CD4-positive, CD25-positive, alpha-beta regulatory T cell (primary cell): ENCODE measurements at regions not wholly inside any gene's neighbourhood (a gene's known extent, or its start where the extent isn't known, plus 50 kb on each side); places are given as distances from the start of the nearest gene placed in this dataset.

Experiments used
- ATAC-seq, 2 donors: fragments of 150-1000 bp; cut with Tn5 transposase; one replicate each; pipeline ENCODE4 v1.10.0; 2021; ENCODE audit warnings: low read depth in 2 of 2, moderate number of reproducible peaks in 2 of 2, moderate library complexity in 1 of 2
- DNase-seq, 3 donors: peaks; one replicate each; pipeline versions ENCODE4 v3.0.0 to v3.0.0-alpha.2; 2012 to 2022; ENCODE audit warnings: mixed read lengths in 1 of 3
- H3K27ac ChIP-seq: one replicate; pipeline ENCODE4 v1.7.0; 2013; ENCODE audit warnings: mild to moderate bottlenecking, low read length; ENCODE audit not compliant: insufficient read depth, poor library complexity, severe bottlenecking
- H3K27me3 ChIP-seq: one replicate; pipeline ENCODE4 v1.7.0; 2013; ENCODE audit warnings: low read length; ENCODE audit not compliant: control insufficient read depth, insufficient read depth
- H3K36me3 ChIP-seq: one replicate; pipeline ENCODE4 v1.7.0; 2013; ENCODE audit warnings: mild to moderate bottlenecking, low read length, moderate library complexity; ENCODE audit not compliant: control insufficient read depth, insufficient read depth
- H3K4me1 ChIP-seq: 2 replicates; pipeline ENCODE4 v1.7.0; 2013; ENCODE audit warnings: mild to moderate bottlenecking, low read length; ENCODE audit not compliant: insufficient read depth, control insufficient read depth, poor library complexity, severe bottlenecking
- H3K4me3 ChIP-seq: one replicate; pipeline ENCODE4 v1.7.0; 2013; ENCODE audit warnings: low read depth, mild to moderate bottlenecking, low read length, moderate library complexity
- H3K9me3 ChIP-seq, 2 experiments: 1 replicate in 1 of 2; 2 replicates in 1 of 2; pipeline ENCODE4 v1.7.0; 2013; ENCODE audit warnings: low read length in 2 of 2, mild to moderate bottlenecking in 1 of 2, moderate library complexity in 1 of 2; ENCODE audit not compliant: control insufficient read depth in 2 of 2
- H3K27ac Mint-ChIP-seq, 3 donors: one replicate each; pipeline ENCODE4 v1.8.0; 2020 to 2022; ENCODE audit warnings: mild to moderate bottlenecking in 3 of 3, mixed read lengths in 3 of 3, moderate library complexity in 2 of 3
- H3K27me3 Mint-ChIP-seq: one replicate; pipeline ENCODE4 v1.8.0; 2022; ENCODE audit warnings: mild to moderate bottlenecking, mixed read lengths
- H3K36me3 Mint-ChIP-seq: one replicate; pipeline ENCODE4 v1.8.0; 2020; ENCODE audit warnings: mixed read lengths
- H3K4me1 Mint-ChIP-seq, 4 donors: one replicate each; pipeline ENCODE4 v1.8.0; 2020 to 2022; ENCODE audit warnings: mixed read lengths in 4 of 4, mild to moderate bottlenecking in 1 of 4
- H3K4me3 Mint-ChIP-seq, 4 donors: one replicate each; pipeline ENCODE4 v1.8.0; 2020 to 2022; ENCODE audit warnings: mild to moderate bottlenecking in 4 of 4, mixed read lengths in 4 of 4, moderate library complexity in 3 of 4
- H3K9me3 Mint-ChIP-seq, 7 donors: one replicate each; pipeline ENCODE4 v1.8.0; 2020 to 2022; ENCODE audit warnings: mixed read lengths in 7 of 7, mild to moderate bottlenecking in 3 of 7, moderate library complexity in 2 of 7

DNA sequence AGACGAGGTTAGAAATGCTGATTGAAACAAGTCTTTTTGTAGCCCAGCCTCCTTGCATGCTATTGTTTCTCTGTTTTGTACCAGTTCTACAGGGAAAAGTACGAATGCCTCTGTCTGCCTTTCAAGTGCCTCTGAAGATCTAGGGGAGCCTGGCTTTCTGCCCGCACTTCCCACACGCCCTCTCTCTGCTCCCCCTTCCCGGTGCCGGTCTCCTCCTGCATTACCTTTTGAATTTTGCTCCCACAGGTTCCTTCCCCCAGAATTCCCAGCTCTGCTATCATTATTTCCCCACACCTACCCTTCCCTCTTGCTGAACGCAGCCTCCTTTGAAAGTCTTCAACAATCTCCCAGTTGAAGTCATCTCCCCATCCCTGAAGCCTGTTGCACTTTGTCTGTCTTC is 689.7 kb downstream of the BCL11B start:
- Mint-ChIP-seq H3K36me3 (no peaks in the 10 kb centered on the region), H3K4me1 (peaks cover 0 to 2% (median under 1%) of the 10 kb centered on the region in 4 donors), H3K27me3 (peaks cover 14% of the 10 kb centered on the region), H3K9me3 (peaks cover 0 to 3% (median 0%) of the 10 kb centered on the region in 7 donors), H3K27ac (no peak overlapping the region), H3K4me3 (no peak overlapping the region)
- Histone ChIP-seq H3K36me3 (no peaks in the 10 kb centered on the region), H3K27ac (no peak overlapping the region), H3K27me3 (peaks cover 8% of the 10 kb centered on the region), H3K9me3 (no peaks in the 10 kb centered on the region), H3K4me3 (no peak overlapping the region), H3K4me1 (no peaks in the 10 kb centered on the region)
- DNase-seq, result no peak
- ATAC-seq, result no peak

- H3K36me3 ChIP-seq, result no peaks in the 10 kb centered on the region
- peaks cover 0 to 3% (median 1%) of the 10 kb centered on the region in 7 donors for H3K9me3 Mint-ChIP-seq
- H3K27ac Mint-ChIP-seq, result peak overlapping the region in 1 of 3 donors; percentile 57
These were observed 680.8 kb downstream of the BCL11B start for GRCh38 chr14:98591161-98591560.

GRCh38 chr14:98592611-98593170 is 679.3 kb downstream of the BCL11B start:
- H3K36me3 ChIP-seq, result no peaks in the 10 kb centered on the region
- no peaks in the 10 kb centered on the region for H3K36me3 Mint-ChIP-seq

More at GRCh38 chr14:98591161-98591560, 680.8 kb downstream of the BCL11B start:
- peaks cover 0 to under 1% of the 10 kb centered on the region in 2 experiments for H3K9me3 ChIP-seq
- no peaks in the 10 kb centered on the region for H3K4me1 ChIP-seq
- no peak overlapping the region for H3K4me3 ChIP-seq
- ATAC-seq (no peak), DNase-seq (no peak)
- Mint-ChIP-seq H3K36me3 (no peaks in the 10 kb centered on the region), H3K4me1 (no peaks in the 10 kb centered on the region), H3K4me3 (no peak overlapping the region), H3K27me3 (no peaks in the 10 kb centered on the region)
- H3K27me3 ChIP-seq, result no peaks in the 10 kb centered on the region
- no peak overlapping the region for H3K27ac ChIP-seq

GRCh38 chr14:98593361-98593761 is 678.6 kb downstream of the BCL11B start:
- no peak overlapping the region for H3K27ac Mint-ChIP-seq
- peaks cover 0 to 15% (median 9%) of the 10 kb centered on the region in 7 donors for H3K9me3 Mint-ChIP-seq
- Histone ChIP-seq H3K4me3 (no peak overlapping the region), H3K27me3 (no peaks in the 10 kb centered on the region), H3K27ac (no peak overlapping the region), H3K4me1 (no peaks in the 10 kb centered on the region), H3K36me3 (no peaks in the 10 kb centered on the region), H3K9me3 (peaks cover 1 to 6% of the 10 kb centered on the region in 2 experiments)
- no peaks in the 10 kb centered on the region for H3K36me3 Mint-ChIP-seq
- H3K4me3 Mint-ChIP-seq, result no peak overlapping the region
- no peak for ATAC-seq
- H3K4me1 Mint-ChIP-seq, result no peaks in the 10 kb centered on the region
- DNase-seq, result no peak
- no peaks in the 10 kb centered on the region for H3K27me3 Mint-ChIP-seq

More at GRCh38 chr14:98592611-98593170, 679.3 kb downstream of the BCL11B start:
- Mint-ChIP-seq H3K4me1 (no peaks in the 10 kb centered on the region), H3K9me3 (peaks cover 0 to 15% (median 8%) of the 10 kb centered on the region in 7 donors), H3K4me3 (no peak overlapping the region), H3K27me3 (no peaks in the 10 kb centered on the region), H3K27ac (no peak overlapping the region)
- Histone ChIP-seq H3K9me3 (peaks cover 0 to 6% of the 10 kb centered on the region in 2 experiments), H3K27me3 (no peaks in the 10 kb centered on the region), H3K4me1 (no peaks in the 10 kb centered on the region), H3K27ac (no peak overlapping the region), H3K4me3 (no peak overlapping the region)
- DNase-seq (no peak), ATAC-seq (no peak)

DNA sequence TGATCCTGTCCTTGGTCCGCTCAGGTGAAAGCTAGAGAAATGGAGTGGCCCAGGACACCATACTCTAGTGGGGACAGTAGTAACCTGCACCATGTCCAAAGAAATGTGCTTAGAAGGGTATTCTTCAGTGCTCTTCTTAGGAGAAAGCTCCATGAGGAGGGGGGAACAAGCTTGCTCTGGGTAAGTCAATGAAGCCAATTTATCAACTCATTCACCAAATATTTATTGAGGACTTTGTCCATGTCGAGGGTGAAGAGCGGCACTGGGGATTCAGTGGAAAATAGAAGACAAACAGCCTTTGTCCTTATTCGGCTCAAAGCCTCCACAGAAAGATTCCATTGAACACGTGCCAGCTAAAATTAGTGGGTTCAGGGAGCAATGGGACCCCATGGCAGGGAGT is 677.8 kb downstream of the BCL11B start:
- Histone ChIP-seq H3K36me3 (no peaks in the 10 kb centered on the region), H3K4me1 (no peaks in the 10 kb centered on the region), H3K4me3 (no peak overlapping the region), H3K27ac (no peak overlapping the region), H3K27me3 (no peaks in the 10 kb centered on the region), H3K9me3 (peaks cover 1 to 6% of the 10 kb centered on the region in 2 experiments)
- H3K36me3 Mint-ChIP-seq, result no peaks in the 10 kb centered on the region
- DNase-seq (no peak), ATAC-seq (no peak)
- H3K4me1 Mint-ChIP-seq, result no peaks in the 10 kb centered on the region
- peaks cover 0 to 15% (median 9%) of the 10 kb centered on the region in 7 donors for H3K9me3 Mint-ChIP-seq
- H3K4me3 Mint-ChIP-seq, result no peak overlapping the region
- no peak overlapping the region for H3K27ac Mint-ChIP-seq
- H3K27me3 Mint-ChIP-seq, result no peaks in the 10 kb centered on the region

GRCh38 chr14:98598576-98598975 is 673.4 kb downstream of the BCL11B start:
- Mint-ChIP-seq H3K36me3 (no peaks in the 10 kb centered on the region), H3K4me1 (no peaks in the 10 kb centered on the region), H3K27me3 (no peaks in the 10 kb centered on the region), H3K4me3 (no peak overlapping the region), H3K27ac (peak overlapping the region in 1 of 3 donors; percentile 35), H3K9me3 (peaks cover 0 to 15% (median 9%) of the 10 kb centered on the region in 7 donors)
- Histone ChIP-seq H3K9me3 (peaks cover 1 to 6% of the 10 kb centered on the region in 2 experiments), H3K27me3 (no peaks in the 10 kb centered on the region), H3K4me3 (no peak overlapping the region), H3K36me3 (no peaks in the 10 kb centered on the region), H3K4me1 (no peaks in the 10 kb centered on the region), H3K27ac (no peak overlapping the region)
- DNase-seq, result no peak
- no peak for ATAC-seq

GRCh38 chr14:98599082-98599481 is 672.9 kb downstream of the BCL11B start:
- no peaks in the 10 kb centered on the region for H3K27me3 ChIP-seq
- Mint-ChIP-seq H3K9me3 (peaks cover 0 to 15% (median 9%) of the 10 kb centered on the region in 7 donors), H3K36me3 (no peaks in the 10 kb centered on the region), H3K27me3 (no peaks in the 10 kb centered on the region), H3K4me3 (no peak overlapping the region), H3K4me1 (no peaks in the 10 kb centered on the region), H3K27ac (no peak overlapping the region)
- ATAC-seq (no peak), DNase-seq (no peak)
- no peaks in the 10 kb centered on the region for H3K36me3 ChIP-seq
- no peaks in the 10 kb centered on the region for H3K4me1 ChIP-seq
- H3K27ac ChIP-seq, result no peak overlapping the region
- H3K4me3 ChIP-seq, result no peak overlapping the region
- H3K9me3 ChIP-seq, result peaks cover 1 to 6% of the 10 kb centered on the region in 2 experiments

DNA sequence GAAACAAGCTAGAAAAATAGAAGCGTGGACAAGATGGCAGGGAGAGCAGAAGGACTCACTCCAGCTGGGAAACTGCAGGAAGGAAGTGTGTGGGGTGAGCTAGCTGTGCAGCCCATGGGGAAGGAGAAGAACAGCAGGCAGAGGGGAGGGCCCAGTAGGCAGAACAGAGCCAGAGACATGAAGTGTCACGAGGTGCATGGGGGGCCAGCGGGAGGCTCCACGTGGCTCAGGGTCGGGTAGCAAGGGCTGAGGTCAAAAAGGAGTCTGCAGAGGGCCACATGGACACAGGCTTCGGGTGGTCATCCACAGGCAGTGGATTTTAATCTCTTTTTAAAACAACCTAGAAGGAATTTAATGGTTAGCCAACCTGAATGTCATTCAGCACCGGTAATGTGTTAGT is 669.0 kb downstream of the BCL11B start:
- no peak overlapping the region for H3K4me3 ChIP-seq

More for the DNA sequence above, 669.0 kb downstream of the BCL11B start:
- Mint-ChIP-seq H3K27ac (no peak overlapping the region), H3K36me3 (no peaks in the 10 kb centered on the region), H3K4me1 (no peaks in the 10 kb centered on the region), H3K27me3 (no peaks in the 10 kb centered on the region), H3K4me3 (no peak overlapping the region), H3K9me3 (peaks cover 0 to 3% (median 0%) of the 10 kb centered on the region in 7 donors)
- no peak for ATAC-seq
- DNase-seq, result no peak
- Histone ChIP-seq H3K4me1 (no peaks in the 10 kb centered on the region), H3K27ac (no peak overlapping the region), H3K27me3 (no peaks in the 10 kb centered on the region), H3K9me3 (no peaks in the 10 kb centered on the region), H3K36me3 (no peaks in the 10 kb centered on the region)
